Ovary (tissue), 3 donors: ENCODE measurements at regions not wholly inside any gene's neighbourhood (a gene's known extent, or its start where the extent isn't known, plus 50 kb on each side); places are given as distances from the start of the nearest gene placed in this dataset.

ENCODE experiments used
- CTCF ChIP-seq, 3 donors: fragments of 450-650 bp in 2 of 3; fragments of 200-600 bp in 1 of 3; IDR thresholded peaks; one replicate each; pipeline versions ENCODE4 v1.5.1 to v1.8.0; 2016 to 2022; ENCODE audit warnings: antibody characterized with exemption in 3 of 3, mild to moderate bottlenecking in 1 of 3
- POLR2A ChIP-seq: fragments of 450-650 bp; IDR thresholded peaks from one replicate; pipeline ENCODE4 v1.6.1; 2017; ENCODE audit warnings: antibody characterized with exemption, mild to moderate bottlenecking, moderate library complexity
- donor health status: DM: no; HTN: no; CAD: no.

- no peak for TF ChIP-seq CTCF (IDR thresholded peaks at IDR 0.05)
- no peak for TF ChIP-seq POLR2A
These were observed 227.5 kb downstream of the GXYLT1 start for GRCh38 chr12:41917181-41917580.
